AG04449 (cell line): ENCODE measurements at regions not wholly inside any gene's neighbourhood (a gene's known extent, or its start where the extent isn't known, plus 50 kb on each side); places are given as distances from the start of the nearest gene placed in this dataset.

ENCODE experiments used
- CTCF ChIA-PET: fragments of 350-600 bp; formaldehyde crosslinking; extraction: SDS; loops from one replicate; lab custom pipeline; 2021; ENCODE audit warnings: antibody characterized with exemption; lab: Yijun Ruan, JAX
- POLR2A ChIA-PET: fragments of 400-600, 350-600 bp; formaldehyde crosslinking; extraction: SDS; loops from one replicate; lab custom pipeline; 2020; ENCODE audit warnings: antibody characterized with exemption, inconsistent platforms; lab: Yijun Ruan, JAX
- DNase-seq: peaks from one replicate; pipeline ENCODE4 v3.0.0-alpha.2; 2010; ENCODE audit warnings: low read depth, low spot score
- H3K4me3 ChIP-seq: 2 replicates; pipeline ENCODE4 v1.5.1; 2011; ENCODE audit warnings: low read depth, mild to moderate bottlenecking, control low read depth, low read length
- TF ChIP-seq, protein P1 (sequence below): IDR thresholded peaks from one replicate; pipeline ENCODE4 v1.5.1; 2011; ENCODE audit warnings: mild to moderate bottlenecking, moderate library complexity, low read length, control low read depth, inconsistent platforms; ENCODE audit not compliant: insufficient read depth; ENCODE audit errors: missing control alignments

DNA sequence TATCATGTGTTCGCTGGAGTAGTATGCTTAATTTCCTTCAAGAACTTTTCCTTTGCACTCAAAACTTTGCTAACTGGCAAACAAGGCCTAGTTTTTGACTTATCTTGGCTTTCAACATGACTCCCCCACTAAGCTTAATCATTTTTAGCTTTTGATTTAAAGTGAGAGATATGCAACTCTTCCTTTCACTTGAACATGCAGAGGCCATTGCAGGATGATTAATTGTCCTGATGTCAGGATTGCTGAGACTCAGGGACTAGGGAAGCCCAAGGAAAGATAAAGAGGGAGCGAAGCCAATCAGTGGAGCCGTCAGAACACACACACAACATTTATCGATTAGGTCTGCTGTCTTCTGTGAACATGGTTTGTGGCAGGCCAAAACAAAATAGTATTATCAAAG lies 491.4 kb downstream of the CBLN4 start:
- POLR2A ChIA-PET, result no interaction called here
- CTCF ChIA-PET, result no interaction called here
- H3K4me3 ChIP-seq, result no peak overlapping the region
- DNase-seq, result no peak
- TF ChIP-seq, protein P1, sequence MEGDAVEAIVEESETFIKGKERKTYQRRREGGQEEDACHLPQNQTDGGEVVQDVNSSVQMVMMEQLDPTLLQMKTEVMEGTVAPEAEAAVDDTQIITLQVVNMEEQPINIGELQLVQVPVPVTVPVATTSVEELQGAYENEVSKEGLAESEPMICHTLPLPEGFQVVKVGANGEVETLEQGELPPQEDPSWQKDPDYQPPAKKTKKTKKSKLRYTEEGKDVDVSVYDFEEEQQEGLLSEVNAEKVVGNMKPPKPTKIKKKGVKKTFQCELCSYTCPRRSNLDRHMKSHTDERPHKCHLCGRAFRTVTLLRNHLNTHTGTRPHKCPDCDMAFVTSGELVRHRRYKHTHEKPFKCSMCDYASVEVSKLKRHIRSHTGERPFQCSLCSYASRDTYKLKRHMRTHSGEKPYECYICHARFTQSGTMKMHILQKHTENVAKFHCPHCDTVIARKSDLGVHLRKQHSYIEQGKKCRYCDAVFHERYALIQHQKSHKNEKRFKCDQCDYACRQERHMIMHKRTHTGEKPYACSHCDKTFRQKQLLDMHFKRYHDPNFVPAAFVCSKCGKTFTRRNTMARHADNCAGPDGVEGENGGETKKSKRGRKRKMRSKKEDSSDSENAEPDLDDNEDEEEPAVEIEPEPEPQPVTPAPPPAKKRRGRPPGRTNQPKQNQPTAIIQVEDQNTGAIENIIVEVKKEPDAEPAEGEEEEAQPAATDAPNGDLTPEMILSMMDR, result no peak

- CTCF ChIA-PET, result no interaction called here
- TF ChIP-seq, protein P1, result no peak
- POLR2A ChIA-PET, result no interaction called here
- DNase-seq, result no peak
- H3K4me3 ChIP-seq, result no peak overlapping the region
Measured at GRCh38 chr20:55500130-55500529, 505.2 kb downstream of the CBLN4 start.

DNA sequence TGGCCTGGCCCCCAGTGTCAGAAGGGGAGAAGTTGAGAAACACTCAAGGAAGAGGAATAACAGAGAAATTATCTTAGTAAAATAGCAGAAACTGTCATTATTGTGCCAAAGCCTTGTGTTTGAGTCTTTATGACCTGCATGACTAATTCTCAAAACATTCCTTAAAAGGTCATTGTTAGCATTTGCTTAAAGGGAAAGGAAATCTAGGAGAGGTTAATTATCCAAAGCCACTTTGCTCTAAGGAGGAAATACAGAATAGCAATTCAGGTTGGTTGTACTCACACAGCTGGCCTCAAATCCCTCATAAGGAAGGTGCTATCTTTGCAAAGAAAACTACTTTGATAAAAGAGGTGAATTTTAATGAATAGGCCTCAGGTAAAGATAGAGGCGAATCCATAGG lies 516.7 kb downstream of the CBLN4 start:
- ChIA-PET POLR2A (no interaction called here), CTCF (no interaction called here)
- no peak for DNase-seq
- TF ChIP-seq, protein P1, result no peak
- no peak overlapping the region for H3K4me3 ChIP-seq

DNA sequence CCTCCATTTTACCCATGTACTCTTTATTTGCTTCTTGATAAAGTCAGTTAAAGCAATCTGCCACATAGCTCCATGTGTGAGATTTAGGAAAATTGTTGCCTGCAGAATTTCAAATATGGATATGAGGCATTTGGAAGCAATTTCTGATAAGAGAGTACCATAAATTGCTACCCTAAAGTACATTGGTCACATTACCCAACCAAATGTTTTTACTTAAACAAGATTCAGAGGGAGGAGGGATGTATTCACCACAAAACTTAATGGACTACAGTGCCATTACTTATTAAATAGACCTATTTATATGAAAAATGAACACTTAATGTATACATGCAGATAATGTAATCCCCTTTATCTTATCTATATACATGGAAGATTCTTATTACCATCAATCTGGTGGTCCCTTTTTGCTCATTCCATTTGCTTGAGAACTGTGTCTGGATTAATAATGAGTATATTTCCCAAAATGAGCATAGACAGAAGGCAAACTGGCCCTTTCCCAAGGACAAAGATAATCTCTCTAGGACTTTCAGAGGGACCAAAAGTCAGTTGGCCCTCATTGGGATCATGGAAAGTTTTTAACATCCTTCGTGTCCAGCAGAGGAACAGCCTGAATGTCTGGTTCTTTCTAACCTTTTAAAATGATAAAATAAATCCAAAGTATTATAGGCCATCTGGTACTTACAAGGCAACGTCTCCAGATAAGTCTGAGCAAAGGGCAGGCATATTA lies 526.4 kb downstream of the CBLN4 start:
- no peak overlapping the region for H3K4me3 ChIP-seq
- ChIA-PET POLR2A (no interaction called here), CTCF (no interaction called here)
- TF ChIP-seq, protein P1, result no peak
- DNase-seq, result no peak

- DNase-seq, result no peak
- ChIA-PET CTCF (no interaction called here), POLR2A (no interaction called here)
- TF ChIP-seq, protein P1, result no peak
- H3K4me3 ChIP-seq, result no peak overlapping the region
Measured at GRCh38 chr20:55472704-55473103, 532.6 kb downstream of the CBLN4 start.

DNA sequence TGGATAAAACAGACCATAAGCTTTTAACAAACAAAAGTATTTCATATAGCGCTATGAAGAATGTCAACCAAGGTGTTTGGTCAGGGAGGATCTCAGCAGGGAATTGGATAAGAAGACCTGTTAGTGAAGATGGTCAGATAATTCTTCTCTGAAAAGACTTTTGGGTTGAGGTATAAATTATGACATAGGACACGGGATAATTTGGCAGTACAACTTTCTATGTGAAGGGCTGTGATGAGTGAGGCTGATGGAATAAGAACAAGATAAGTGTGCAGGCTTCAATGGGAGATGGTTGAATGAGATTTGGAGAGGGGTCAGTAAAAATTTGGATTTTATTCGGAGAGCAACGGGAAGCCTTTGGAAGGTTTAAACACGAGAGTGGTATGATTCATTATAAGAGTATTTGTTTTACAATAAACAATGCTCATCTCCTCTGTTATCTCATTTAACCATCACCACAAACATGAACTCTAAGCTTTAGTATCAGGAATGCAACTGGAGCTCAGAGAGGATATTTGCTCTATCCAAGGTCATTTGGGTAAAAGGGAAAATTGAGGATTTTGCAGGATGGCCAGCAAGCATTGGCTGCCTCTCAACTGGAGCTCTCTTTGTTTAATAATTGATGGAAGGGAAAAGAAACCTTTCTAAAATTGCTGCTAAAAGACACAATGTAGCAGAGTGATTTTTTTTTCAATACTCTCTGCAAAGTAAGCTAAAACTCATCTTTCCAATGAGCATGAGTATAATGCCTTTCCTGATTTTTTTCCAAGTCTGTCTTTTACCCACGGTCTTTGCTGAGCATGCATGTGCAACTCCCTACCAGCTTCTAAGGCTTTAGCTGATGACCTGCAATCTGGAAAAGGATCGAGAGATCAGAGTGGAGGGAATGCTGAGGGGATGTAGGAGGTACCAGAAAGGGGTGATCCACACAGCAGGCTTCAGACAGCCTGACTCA lies 534.0 kb downstream of the CBLN4 start:
- TF ChIP-seq, protein P1, result no peak
- DNase-seq, result no peak
- POLR2A ChIA-PET, result no interaction called here
- CTCF ChIA-PET, result no interaction called here
- no peak overlapping the region for H3K4me3 ChIP-seq
